Natural killer cell (primary cell): ENCODE measurements at regions not wholly inside any gene's neighbourhood (a gene's known extent, or its start where the extent isn't known, plus 50 kb on each side); places are given as distances from the start of the nearest gene placed in this dataset.

Experiments used
- ATAC-seq, 3 donors: fragments of 150-1000 bp in 2 of 3; fragments of 200-7000 bp in 1 of 3; cut with Tn5 transposase; 1 replicate in 1 of 3; 2 replicates in 2 of 3; pipeline ENCODE4 v1.10.0; 2021; ENCODE audit warnings: mild to moderate bottlenecking in 2 of 3, moderate library complexity in 2 of 3
- DNase-seq, 2 donors: peaks; one replicate each; pipeline versions ENCODE4 v3.0.0 to v3.0.0-alpha.2; 2013 to 2021; ENCODE audit warnings: mixed read lengths in 1 of 2
- H3K27ac ChIP-seq: one replicate; pipeline ENCODE4 v1.5.1; 2013; ENCODE audit warnings: mild to moderate bottlenecking, low read length
- H3K27me3 ChIP-seq: one replicate; pipeline ENCODE4 v1.6.1; 2013; ENCODE audit warnings: low read length; ENCODE audit not compliant: control insufficient read depth, insufficient read depth
- H3K36me3 ChIP-seq: one replicate; pipeline ENCODE4 v1.6.1; 2013; ENCODE audit warnings: low read length; ENCODE audit not compliant: control insufficient read depth, insufficient read depth
- H3K4me1 ChIP-seq: one replicate; pipeline ENCODE4 v1.6.1; 2013; ENCODE audit warnings: low read length; ENCODE audit not compliant: control insufficient read depth, insufficient read depth
- H3K4me3 ChIP-seq: one replicate; pipeline ENCODE4 v1.5.1; 2013; ENCODE audit warnings: low read length
- H3K9me3 ChIP-seq: one replicate; pipeline ENCODE4 v1.6.1; 2013; ENCODE audit warnings: low read length; ENCODE audit not compliant: control insufficient read depth, insufficient read depth
- H3K27ac Mint-ChIP-seq, 2 donors: one replicate each; pipeline ENCODE4 v1.8.0; 2022; ENCODE audit warnings: mild to moderate bottlenecking in 2 of 2, mixed read lengths in 2 of 2, moderate library complexity in 1 of 2
- H3K27me3 Mint-ChIP-seq, 2 donors: one replicate each; pipeline ENCODE4 v1.8.0; 2022; ENCODE audit warnings: low read depth in 2 of 2, mixed read lengths in 2 of 2
- H3K36me3 Mint-ChIP-seq: one replicate; pipeline ENCODE4 v1.8.0; 2022; ENCODE audit warnings: mixed read lengths
- H3K4me1 Mint-ChIP-seq, 2 donors: one replicate each; pipeline ENCODE4 v1.8.0; 2022; ENCODE audit warnings: mixed read lengths in 2 of 2
- H3K4me3 Mint-ChIP-seq: one replicate; pipeline ENCODE4 v1.8.0; 2022; ENCODE audit warnings: mild to moderate bottlenecking, moderate library complexity, mixed read lengths
- H3K9me3 Mint-ChIP-seq, 2 donors: one replicate each; pipeline ENCODE4 v1.8.0; 2022; ENCODE audit warnings: mixed read lengths in 2 of 2
- CTCF ChIP-seq: fragments of 200-600 bp; IDR thresholded peaks from one replicate; pipeline ENCODE4 v1.8.0; 2022; ENCODE audit warnings: antibody characterized with exemption
- WGBS: methylation state at CpG from one replicate; pipeline ENCODE4 v1.1.7; 2013; ENCODE audit warnings: missing lambda C conversion rate; ENCODE audit not compliant: insufficient coverage; 5-methylcytosine and 5-hydroxymethylcytosine counted together
- intact Hi-C: fragments of 100-400 bp; cut with micrococcal nuclease; formaldehyde crosslinking; loops from one replicate; pipeline ENCODE4 v1.14.2; 2022

- Histone ChIP-seq H3K27ac (no peak overlapping the region), H3K9me3 (no peaks in the 10 kb centered on the region), H3K4me3 (no peak overlapping the region), H3K36me3 (no peaks in the 10 kb centered on the region), H3K27me3 (no peaks in the 10 kb centered on the region), H3K4me1 (no peaks in the 10 kb centered on the region)
- WGBS: 84% methylated on average over 8 of the region's 8 CpGs
- Mint-ChIP-seq H3K36me3 (no peaks in the 10 kb centered on the region), H3K4me3 (no peak overlapping the region), H3K9me3 (no peaks in the 10 kb centered on the region), H3K4me1 (no peaks in the 10 kb centered on the region), H3K27ac (no peak overlapping the region), H3K27me3 (peaks cover 10 to 23% of the 10 kb centered on the region in 2 donors)
- no peak for ATAC-seq
- TF ChIP-seq CTCF: no peak
- no peak for DNase-seq
- intact Hi-C loops: no loop called here
Observed at GRCh38 chr22:27156821-27157489, 499.6 kb downstream of the MIAT start.

GRCh38 chr22:27157666-27158370 lies 500.4 kb downstream of the MIAT start:
- no peak overlapping the region for H3K27ac ChIP-seq
- H3K9me3 ChIP-seq: no peaks in the 10 kb centered on the region
- DNase-seq: no peak
- Mint-ChIP-seq H3K27ac (no peak overlapping the region), H3K27me3 (peaks cover 12 to 24% of the 10 kb centered on the region in 2 donors), H3K4me1 (no peaks in the 10 kb centered on the region), H3K9me3 (no peaks in the 10 kb centered on the region), H3K4me3 (no peak overlapping the region), H3K36me3 (no peaks in the 10 kb centered on the region)
- intact Hi-C loops: no loop called here
- H3K4me3 ChIP-seq: no peak overlapping the region
- H3K4me1 ChIP-seq: no peaks in the 10 kb centered on the region
- ATAC-seq: no peak
- H3K27me3 ChIP-seq: no peaks in the 10 kb centered on the region
- no peak for TF ChIP-seq CTCF
- H3K36me3 ChIP-seq: no peaks in the 10 kb centered on the region
- 93% methylated on average over 9 of the region's 13 CpGs for WGBS

GRCh38 chr22:27159016-27159415 lies 501.6 kb downstream of the MIAT start:
- Mint-ChIP-seq H3K27ac (no peak overlapping the region), H3K36me3 (no peaks in the 10 kb centered on the region), H3K9me3 (no peaks in the 10 kb centered on the region), H3K4me3 (no peak overlapping the region), H3K27me3 (peaks cover 18 to 20% of the 10 kb centered on the region in 2 donors), H3K4me1 (no peaks in the 10 kb centered on the region)
- no peak for TF ChIP-seq CTCF
- intact Hi-C loops: no loop called here
- H3K27ac ChIP-seq: no peak overlapping the region
- no peaks in the 10 kb centered on the region for H3K9me3 ChIP-seq
- no peak for DNase-seq
- no peaks in the 10 kb centered on the region for H3K27me3 ChIP-seq
- WGBS: 80% methylated on average over 4 of the region's 8 CpGs
- ATAC-seq: no peak
- H3K4me3 ChIP-seq: no peak overlapping the region
- no peaks in the 10 kb centered on the region for H3K36me3 ChIP-seq
- no peaks in the 10 kb centered on the region for H3K4me1 ChIP-seq
